Neural crest cell (in vitro differentiated cells): ENCODE measurements at regions not wholly inside any gene's neighbourhood (a gene's known extent, or its start where the extent isn't known, plus 50 kb on each side); places are given as distances from the start of the nearest gene placed in this dataset.

Source experiments
- DNase-seq: peaks from one replicate; pipeline ENCODE4 v3.0.0; 2021; ENCODE audit warnings: low read depth, mixed read lengths, low spot score
- H3K27ac Mint-ChIP-seq: one replicate; pipeline ENCODE4 v1.8.0; 2021; ENCODE audit warnings: mild to moderate bottlenecking, mixed read lengths; ENCODE audit not compliant: unreplicated experiment
- H3K27me3 Mint-ChIP-seq: 2 replicates; pipeline ENCODE4 v1.8.0; 2021; ENCODE audit warnings: low read depth, mild to moderate bottlenecking, mixed read lengths
- H3K36me3 Mint-ChIP-seq: 2 replicates; pipeline ENCODE4 v1.8.0; 2021; ENCODE audit warnings: low read depth, mild to moderate bottlenecking, mixed read lengths
- H3K4me1 Mint-ChIP-seq: 2 replicates; pipeline ENCODE4 v1.8.0; 2021; ENCODE audit warnings: mixed read lengths
- H3K4me3 Mint-ChIP-seq: one replicate; pipeline ENCODE4 v1.8.0; 2021; ENCODE audit warnings: mild to moderate bottlenecking, mixed read lengths
- H3K9me3 Mint-ChIP-seq: 2 replicates; pipeline ENCODE4 v1.8.0; 2021; ENCODE audit warnings: mixed read lengths
- CTCF ChIP-seq: fragments of 200-600 bp; sonication (generic); conservative IDR thresholded peaks from 2 replicates; pipeline ENCODE4 v1.5.0; 2021; ENCODE audit warnings: antibody characterized with exemption, mild to moderate bottlenecking

GRCh38 chr13:80737513-80737912 lies 396.6 kb upstream of the SPRY2 start:
- H3K27me3 Mint-ChIP-seq = no peaks in the 10 kb centered on the region
- no peak for TF ChIP-seq CTCF
- no peaks in the 10 kb centered on the region for H3K4me1 Mint-ChIP-seq
- no peak for DNase-seq
- H3K27ac Mint-ChIP-seq = no peak overlapping the region
- H3K36me3 Mint-ChIP-seq = peaks cover 8% of the 10 kb centered on the region
- H3K9me3 Mint-ChIP-seq = peaks cover 11% of the 10 kb centered on the region
- H3K4me3 Mint-ChIP-seq = no peak overlapping the region

- H3K4me1 Mint-ChIP-seq = no peaks in the 10 kb centered on the region
- peaks cover 4% of the 10 kb centered on the region for H3K36me3 Mint-ChIP-seq
- peaks cover 6% of the 10 kb centered on the region for H3K9me3 Mint-ChIP-seq
- no peaks in the 10 kb centered on the region for H3K27me3 Mint-ChIP-seq
- no peak for DNase-seq
- no peak overlapping the region for H3K4me3 Mint-ChIP-seq
- TF ChIP-seq CTCF = no peak
- no peak overlapping the region for H3K27ac Mint-ChIP-seq
Observed at GRCh38 chr13:80727321-80727975, 386.5 kb upstream of the SPRY2 start.

GRCh38 chr13:80726868-80727267 lies 385.9 kb upstream of the SPRY2 start:
- no peak for TF ChIP-seq CTCF
- Mint-ChIP-seq H3K27me3 (no peaks in the 10 kb centered on the region), H3K27ac (no peak overlapping the region), H3K4me3 (no peak overlapping the region), H3K9me3 (peaks cover 6% of the 10 kb centered on the region), H3K4me1 (no peaks in the 10 kb centered on the region), H3K36me3 (peaks cover 4% of the 10 kb centered on the region)
- no peak for DNase-seq

GRCh38 chr13:80721689-80722088 lies 380.8 kb upstream of the SPRY2 start:
- no peak for DNase-seq
- Mint-ChIP-seq H3K9me3 (no peaks in the 10 kb centered on the region), H3K27ac (no peak overlapping the region), H3K27me3 (no peaks in the 10 kb centered on the region), H3K4me1 (peaks cover 10% of the 10 kb centered on the region), H3K36me3 (no peaks in the 10 kb centered on the region), H3K4me3 (no peak overlapping the region)
- TF ChIP-seq CTCF = no peak

GRCh38 chr13:80718970-80719369 lies 378.0 kb upstream of the SPRY2 start:
- peaks cover 17% of the 10 kb centered on the region for H3K4me1 Mint-ChIP-seq
- no peak overlapping the region for H3K4me3 Mint-ChIP-seq
- H3K36me3 Mint-ChIP-seq = peaks cover 4% of the 10 kb centered on the region
- H3K27ac Mint-ChIP-seq = no peak overlapping the region
- H3K9me3 Mint-ChIP-seq = peaks cover 7% of the 10 kb centered on the region
- H3K27me3 Mint-ChIP-seq = no peaks in the 10 kb centered on the region
- no peak for TF ChIP-seq CTCF
- DNase-seq = no peak
